NCI-H2029 (cell line): ENCODE measurements at regions not wholly inside any gene's neighbourhood (a gene's known extent, or its start where the extent isn't known, plus 50 kb on each side); places are given as distances from the start of the nearest gene placed in this dataset.

ENCODE experiments used
- DNase-seq: peaks from one replicate; lab custom pipeline; 2025; lab: John Stamatoyannopoulos, UW

DNA sequence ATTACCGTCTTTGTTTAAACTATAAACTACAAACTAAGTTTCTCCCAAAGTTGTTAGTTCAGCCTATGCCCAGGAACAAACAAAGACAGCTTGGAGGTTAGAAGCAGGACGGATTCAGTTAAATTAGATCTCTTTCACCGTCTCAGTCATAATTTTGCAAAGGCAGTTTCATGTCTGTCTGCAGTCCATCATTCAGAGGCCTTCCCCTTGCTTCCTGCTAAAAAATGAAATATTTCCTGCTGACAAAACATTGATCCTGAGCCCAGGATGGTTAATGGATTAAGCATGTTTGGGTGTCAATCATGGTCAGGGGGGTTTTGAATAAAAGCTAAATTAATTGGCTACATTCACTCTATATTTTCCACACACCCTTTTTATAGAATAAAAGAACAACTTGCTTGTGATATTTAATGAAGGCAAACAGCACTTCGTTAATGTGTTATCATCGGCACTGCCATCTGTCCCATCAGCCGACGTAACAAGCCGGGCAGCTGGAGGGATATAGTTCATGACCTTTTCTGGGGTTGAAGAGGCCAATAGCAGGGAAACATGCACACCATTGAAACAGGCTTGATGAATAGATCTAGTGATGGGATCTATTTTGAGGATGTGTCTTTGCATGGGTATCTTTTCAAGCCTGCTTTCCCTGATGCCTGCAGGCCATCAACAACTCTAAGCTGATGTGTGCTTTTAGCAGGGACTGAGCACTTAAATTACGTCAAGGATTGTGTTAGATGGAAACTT, 521.3 kb upstream of the TMEM132C start:
- no peak for DNase-seq

DNA sequence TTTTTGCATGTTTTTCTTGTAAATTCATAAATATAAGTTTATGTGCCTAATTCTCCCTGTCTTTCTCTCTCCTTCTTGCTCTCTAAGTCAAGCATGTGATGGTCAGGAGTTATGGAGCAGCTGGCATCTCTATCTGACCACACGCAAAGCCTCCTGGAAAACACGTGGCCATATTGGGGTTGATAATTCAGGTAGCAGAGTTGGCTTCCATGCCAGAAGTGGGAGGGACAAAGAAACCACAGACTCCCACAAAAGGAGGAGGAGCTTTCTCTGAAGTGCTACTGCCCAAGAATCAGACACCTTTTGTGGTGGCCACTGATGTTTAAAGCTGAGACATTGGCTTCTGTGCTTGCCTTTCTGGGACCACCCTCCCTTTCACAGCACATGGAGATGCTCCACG, 517.6 kb upstream of the TMEM132C start:
- no peak for DNase-seq

DNA sequence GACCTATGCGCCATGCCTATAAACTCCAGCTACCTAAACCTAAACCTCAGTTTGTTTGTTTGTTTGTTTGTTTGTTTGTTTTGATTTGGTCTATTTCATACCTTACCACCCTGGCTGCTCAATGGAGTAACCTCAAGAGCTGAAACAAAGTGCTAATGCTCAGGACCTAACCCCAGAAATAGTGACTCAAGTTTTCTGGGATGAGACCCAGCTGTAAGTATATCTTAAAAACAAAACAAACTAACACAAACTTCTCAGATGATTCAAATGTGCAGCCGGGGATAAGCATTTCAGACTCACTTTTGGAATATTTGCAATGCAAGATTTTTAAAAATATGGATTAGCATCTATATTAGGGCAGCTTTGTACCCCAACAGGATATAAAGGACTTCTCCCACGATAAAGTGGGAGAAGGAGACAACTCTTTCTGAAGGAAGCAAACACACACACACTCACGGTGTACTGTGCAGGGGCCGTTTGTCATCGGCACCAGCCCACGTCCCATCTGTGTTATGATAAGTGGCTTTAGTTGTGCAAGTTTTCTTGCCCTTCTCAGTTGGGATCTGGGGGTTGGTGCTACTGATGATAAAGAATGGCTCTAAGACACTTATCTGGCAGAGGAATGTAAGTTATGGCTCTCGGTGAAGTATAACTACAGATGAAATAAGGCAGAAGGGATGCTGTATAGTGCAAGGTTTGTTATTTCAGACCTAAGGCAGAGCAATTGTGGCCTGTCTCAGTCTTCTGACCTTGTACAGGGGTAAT, 516.7 kb upstream of the TMEM132C start:
- no peak for DNase-seq

DNA sequence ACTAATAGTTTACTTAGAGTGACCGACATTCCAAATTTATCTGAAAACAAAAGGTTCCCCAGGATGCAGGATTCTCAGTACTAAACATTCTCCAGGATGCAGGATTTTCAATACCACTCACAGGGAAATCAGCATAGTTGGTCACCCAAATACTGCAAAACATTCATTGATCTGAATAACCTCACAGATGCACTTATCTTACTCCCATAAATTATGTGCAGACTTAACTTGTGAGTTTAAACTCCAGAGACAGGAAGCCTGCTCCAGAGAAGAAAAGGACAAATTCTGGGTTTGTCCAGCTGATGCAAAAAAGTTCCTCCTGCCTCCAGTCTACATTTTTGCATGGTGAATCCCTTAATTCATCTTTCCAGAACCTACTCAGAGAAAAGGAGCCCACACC, 514.2 kb upstream of the TMEM132C start:
- no peak for DNase-seq

DNA sequence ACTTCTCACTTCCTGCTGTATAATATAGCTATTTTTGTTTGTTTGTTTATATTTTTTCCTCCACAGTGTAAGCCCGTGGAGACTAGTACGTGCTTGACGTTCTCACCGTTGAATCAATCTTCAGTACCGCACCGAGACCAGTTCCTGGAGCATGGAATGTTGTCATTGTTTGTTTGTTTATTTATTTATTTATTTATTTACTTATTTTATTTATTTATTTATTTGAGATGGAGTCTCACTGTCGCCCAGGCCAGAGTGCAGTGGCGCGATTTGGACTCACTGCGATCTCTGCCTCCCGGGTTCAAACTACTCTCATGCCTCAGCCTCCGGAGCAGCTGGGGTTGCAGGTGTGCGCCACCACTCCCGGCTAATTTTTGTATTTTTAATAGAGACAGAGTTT, 506.6 kb upstream of the TMEM132C start:
- no peak for DNase-seq

DNA sequence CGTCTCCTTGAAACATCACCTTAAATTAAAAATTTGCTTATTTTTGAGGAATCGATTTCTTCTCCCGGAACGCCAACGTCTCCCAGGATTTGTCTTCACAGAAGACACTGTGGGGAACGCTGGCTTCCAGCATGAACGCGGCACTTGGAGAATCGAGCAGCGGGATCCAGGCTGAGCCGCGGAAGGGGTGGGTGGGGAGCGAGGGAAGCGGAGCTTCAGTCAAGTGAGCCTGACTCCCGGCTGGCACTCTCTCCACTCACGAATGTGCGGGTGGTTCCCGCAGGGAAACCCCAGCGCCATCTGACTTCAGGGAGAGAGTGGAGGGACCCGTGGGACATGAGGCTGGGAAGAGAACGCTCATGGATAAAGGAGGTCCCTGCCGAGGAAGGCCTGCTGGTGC, 506.0 kb upstream of the TMEM132C start:
- no peak for DNase-seq

DNA sequence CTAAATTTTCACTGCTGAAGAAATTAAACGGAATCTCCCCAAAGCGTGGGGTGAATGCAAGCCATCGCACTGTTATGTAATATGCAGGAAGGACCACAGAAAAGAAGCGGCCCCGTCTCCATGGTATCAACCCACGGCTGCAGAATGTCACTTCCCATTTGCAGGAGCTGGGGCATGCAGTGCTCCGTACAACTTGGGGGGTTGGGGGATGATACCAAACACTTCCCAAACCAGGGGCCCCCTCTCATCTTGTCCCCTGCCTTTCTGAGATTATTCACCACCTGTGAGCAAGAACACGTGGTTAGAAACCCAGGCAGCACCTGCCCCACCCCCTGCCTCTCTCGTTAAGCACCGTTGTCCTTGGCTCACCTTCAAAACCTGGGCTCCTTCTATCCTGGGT, 505.1 kb upstream of the TMEM132C start:
- DNase-seq, result peak; percentile 29

DNA sequence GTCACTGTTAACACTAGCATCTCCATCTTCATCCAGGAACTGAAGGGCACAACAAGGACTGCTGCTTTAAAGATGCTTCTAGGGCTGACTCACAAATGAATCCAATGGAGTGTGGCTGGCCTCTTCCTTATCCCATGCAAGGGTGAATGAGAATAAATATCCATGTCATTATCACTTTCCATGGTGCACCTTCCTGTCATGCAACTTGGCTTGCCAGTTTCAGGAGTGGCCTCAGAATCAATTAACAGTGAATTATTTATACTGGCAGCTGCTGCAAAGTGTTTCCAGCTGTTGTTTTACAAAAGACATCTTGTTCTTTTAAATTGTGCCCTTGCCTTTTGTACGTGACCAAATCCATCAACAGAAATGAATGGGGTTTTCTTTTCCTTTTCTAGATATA, 499.3 kb upstream of the TMEM132C start:
- peak; percentile 22 for DNase-seq

DNA sequence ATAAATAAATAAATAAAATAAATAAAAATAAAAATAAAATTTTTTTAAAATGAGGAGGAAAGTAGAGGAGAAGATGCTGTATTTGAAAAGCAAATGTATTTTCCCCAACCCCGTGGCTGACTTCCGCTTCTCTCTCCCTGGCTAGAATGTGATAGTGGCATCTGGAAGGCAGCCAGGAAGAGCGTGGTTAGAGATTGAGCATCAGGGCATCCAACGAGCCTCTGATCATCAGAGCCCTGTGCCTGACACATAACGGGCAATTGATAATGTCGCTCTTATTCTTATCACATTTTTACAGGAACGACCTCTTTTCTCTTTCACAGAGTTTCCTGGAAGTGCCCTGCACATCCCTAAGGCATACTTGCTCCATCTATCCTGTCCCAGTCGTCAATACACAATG, 496.9 kb upstream of the TMEM132C start:
- DNase-seq, result peak; percentile 34

DNA sequence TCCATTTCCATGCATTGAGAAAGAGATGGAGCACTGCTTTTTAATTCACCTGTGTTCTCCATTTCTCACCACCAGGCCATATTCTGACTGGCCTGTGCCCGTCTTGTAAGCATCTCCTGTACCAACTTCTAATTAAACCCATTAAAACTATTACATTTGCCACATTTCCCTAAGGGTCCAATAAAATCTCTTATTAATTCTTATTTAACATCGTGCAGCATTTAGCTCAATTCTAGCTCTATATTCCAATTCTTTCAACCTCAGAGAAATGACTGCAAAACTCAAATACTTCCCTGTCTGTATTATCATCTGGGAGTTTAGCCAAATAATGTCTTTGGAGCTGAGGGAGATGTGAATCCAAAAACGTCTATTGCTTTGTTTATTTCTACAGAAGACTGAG, 495.4 kb upstream of the TMEM132C start:
- no peak for DNase-seq

DNA sequence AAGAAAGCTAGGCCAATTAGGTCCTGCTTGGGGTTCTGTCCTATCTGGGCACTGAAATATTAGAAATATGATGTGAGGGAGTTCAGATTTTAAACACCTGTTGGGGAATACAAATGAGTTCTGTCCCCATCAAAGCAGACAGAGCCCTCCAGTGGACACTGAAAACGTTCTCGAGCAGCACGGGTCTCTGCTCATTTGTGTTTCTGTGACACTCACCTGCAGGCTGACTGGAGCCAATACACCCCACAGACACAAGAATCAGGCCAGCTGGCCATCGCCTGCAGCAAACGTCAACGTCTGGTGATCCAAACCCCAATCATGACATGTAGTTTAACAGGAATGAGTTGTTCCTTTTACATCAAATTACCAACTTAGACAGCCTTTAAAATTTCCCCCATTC, 493.4 kb upstream of the TMEM132C start:
- no peak for DNase-seq

DNA sequence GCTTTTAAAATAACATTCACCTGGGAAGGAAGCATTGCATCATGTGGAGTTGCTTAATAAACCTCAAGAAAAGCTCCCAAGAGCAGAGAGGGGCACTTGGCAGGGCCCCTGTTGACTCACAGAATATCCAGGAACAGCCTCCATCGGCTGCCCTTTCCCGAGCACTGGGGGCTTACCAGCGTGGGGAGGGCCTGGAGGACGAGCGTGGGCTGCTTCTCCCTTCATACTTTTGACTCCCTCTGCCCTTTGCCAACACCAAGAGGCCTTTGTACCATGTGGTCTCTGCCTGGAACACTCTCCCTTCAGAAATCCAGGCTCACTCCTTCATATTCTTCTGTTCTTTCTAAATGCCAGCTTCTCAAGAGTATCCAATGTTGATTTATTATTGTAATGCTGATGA, 492.1 kb upstream of the TMEM132C start:
- DNase-seq, result no peak

DNA sequence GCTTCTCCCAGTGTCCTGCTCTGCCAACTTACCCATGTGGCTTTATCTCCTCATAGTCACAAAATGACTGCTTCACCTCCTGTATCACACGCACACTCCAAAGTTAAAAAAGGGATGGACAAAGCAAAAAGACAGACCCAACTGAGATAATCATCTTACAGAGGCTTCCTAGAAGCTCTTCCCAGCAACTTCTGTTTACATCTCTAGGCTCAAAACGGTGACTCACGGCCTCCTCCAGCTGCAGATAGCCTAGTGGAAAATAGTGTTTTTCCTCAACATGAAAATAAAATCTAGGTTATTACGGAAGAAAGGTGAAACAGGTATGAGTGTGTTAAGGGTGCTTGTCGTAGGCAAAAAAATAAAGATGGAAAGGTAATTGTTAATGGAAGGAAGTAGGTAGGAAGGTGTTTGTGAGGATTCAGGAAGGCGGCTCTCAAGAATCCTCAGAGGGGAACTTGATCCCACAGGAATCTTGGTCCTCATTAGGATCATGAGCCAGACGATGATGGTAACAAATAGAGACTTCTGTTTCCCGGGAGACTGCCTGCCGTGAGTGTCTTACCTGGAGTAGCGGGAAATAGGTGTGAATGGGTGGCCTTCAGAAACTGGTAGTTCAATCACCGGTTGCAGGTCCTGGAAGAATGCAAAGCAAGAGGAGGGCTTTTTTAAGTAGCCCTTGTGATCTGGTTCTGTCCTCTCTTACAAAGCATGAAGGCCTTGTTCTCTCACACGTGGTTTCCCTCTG, 487.5 kb upstream of the TMEM132C start:
- no peak for DNase-seq

DNA sequence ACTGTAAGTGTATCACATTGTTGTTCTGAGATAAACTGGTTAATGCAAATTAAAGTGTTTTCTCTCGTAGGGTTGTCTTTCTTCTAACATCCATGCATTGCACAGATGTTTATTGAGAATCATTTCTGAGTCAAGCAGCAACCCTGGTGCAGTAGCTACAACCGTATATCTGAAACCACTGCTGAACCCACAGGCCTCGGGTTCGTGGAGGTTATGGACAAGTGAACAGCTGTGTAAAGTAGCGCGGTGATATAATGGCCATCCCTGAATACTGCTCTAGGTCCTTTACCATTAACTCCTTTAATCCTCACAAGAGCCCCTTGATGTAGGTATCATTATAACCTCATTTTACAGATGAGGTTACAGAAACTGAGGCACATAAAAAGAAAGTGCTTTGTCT, 486.1 kb upstream of the TMEM132C start:
- DNase-seq, result no peak

DNA sequence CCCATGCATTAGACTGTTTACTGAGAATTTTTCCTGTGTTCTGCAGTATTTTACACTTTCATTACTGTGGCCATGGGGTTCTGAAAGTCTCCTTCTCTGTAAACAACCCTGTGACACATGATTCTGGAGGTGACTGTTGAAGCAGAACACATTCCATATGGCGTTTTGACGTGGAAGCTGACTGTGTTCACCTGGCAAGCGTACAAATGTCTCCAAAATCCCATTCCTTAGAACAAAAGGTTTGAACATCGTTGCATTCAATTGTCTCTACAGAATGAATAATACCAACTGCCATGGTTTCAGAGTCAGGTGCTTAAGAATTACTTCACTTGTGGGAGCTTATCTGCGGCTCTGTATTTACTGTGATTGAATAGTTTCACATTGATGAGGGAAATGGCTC, 485.6 kb upstream of the TMEM132C start:
- DNase-seq, result no peak

DNA sequence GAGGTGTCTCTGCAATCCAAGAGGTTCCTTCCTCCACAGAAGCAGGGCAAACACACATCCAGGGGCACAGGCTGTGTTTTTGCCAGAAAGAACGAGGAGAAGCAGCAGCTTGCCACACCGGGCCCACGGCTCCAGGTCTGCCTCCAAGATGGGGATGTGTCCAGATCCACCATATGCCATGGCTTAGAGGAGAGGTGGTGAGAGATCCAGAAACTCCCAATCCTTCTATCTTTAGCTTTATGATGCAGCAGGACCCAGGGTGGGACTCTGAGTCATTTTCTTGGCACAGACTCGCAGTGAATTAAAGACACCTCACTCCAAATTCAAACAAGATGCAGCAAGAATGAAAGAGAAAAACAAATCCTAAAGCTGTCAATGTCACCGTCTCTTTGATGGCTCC, 481.4 kb upstream of the TMEM132C start:
- DNase-seq, result no peak

DNA sequence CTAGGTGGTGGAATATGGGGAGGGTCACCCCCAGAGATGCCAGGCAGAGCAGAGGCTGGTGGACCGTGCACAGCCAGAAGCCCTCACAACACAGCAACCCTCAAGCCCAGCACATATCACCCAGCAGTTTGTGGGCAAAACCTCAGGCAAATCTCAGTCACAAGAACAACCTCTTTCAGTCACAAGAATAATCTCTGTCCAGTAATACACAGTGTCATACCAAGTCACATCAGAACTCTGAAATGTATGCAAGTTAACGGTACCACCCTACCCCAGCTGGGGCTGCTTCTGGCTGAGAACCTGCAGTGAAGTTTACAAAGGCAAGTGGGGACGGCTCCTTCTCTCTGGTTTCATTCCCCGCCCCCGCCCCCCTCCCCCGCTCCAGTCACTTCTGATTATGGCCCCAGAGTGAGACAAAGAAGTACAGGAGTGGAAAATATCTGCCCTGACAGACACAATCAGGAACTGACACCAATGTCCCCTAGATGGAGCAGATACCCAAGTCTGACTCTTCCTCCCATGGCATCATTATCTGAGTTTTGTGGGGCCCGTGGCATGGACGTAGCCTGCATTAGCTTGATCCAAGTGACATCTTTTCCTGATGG, 480.9 kb upstream of the TMEM132C start:
- no peak for DNase-seq

DNA sequence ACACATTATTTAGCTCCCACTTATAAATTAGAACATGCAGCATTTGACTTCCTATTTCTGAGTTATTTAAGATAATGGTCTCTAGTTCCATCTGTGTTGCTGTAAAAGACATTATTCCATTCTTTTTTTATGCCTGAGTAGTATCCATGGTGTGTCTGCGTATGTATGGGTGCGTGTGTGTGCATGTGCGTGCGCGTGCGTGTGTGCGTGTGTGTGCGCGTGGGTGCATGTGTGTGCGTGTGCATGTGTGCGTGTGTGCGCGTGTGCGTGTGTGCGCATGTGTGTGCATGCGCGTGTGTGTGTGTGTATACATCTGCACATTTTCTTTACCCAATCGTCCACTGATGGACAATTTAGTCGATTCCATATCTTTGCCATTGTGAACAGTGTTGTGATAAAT, 479.4 kb upstream of the TMEM132C start:
- DNase-seq, result no peak

DNA sequence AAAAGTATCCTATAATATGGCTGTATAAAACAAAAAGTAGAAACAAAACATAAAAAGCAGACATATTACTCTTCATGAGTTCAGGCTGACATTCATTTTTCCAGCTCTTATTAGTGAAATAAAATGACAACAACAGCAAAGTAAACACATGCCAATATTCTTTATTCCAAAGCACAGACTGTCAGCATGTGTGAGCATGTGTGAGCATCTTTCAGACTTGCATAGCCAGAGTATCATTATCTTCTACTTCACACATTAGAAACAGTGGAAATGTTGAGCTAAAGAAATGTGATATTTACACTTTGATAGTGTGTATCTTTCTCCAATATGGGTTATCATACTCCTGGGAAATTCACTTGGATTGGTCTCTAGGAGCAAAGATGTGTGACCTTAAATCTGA, 476.6 kb upstream of the TMEM132C start:
- no peak for DNase-seq

DNA sequence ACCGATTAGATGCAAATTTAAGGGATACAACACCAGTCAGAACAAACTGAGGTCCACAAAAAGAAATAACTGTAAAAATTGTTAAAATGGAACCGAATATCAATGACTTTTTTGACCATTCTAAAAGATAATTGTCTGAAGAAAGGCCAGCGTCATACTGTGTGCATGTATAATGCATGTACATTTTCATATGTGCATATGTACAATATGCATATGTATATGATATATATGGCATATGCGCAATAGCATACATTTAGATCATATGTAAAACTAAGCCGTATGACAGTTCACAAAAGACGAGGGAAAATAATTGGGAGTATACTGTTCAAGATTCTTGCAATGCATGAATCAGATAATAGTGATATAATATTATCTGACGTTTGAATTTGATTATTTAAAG, 475.8 kb upstream of the TMEM132C start:
- DNase-seq, result no peak

DNA sequence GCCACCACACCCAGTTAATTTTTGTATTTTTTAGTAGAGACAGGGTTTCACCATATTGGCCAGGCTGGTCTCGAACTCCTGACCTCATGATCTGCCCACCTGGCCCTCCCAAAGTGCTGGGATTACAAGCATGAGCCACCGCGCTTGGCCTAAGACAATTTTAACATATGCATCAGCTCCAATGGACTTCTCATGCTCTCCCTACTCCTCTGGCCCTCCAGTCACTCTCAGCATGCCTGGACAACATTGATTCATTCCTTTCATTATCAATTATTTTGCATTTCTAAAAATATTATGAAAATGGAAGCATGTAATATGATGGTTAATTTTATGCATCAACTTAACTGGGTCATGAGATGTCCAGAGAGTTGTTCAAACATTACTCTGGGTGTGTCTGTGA, 469.1 kb upstream of the TMEM132C start:
- no peak for DNase-seq

DNA sequence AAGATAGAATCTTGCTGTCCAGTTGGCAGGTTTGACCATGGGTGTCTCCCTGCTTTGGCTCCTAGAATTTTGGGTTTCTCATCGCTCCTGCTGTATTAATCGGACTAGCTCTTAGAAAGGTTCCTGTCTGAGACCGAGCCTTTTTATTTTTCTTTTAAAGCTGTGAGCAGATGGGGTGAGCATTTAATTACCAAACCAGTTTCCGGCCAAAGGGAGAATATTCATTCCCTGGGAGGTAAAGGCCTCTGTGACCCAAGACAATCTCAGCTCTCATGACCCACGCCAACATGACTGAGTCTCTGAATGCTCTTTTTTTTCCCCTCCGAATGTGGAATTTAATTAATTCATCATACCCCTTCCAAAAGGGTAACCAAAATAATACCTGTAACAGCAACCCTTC, 464.7 kb upstream of the TMEM132C start:
- DNase-seq, result no peak

DNA sequence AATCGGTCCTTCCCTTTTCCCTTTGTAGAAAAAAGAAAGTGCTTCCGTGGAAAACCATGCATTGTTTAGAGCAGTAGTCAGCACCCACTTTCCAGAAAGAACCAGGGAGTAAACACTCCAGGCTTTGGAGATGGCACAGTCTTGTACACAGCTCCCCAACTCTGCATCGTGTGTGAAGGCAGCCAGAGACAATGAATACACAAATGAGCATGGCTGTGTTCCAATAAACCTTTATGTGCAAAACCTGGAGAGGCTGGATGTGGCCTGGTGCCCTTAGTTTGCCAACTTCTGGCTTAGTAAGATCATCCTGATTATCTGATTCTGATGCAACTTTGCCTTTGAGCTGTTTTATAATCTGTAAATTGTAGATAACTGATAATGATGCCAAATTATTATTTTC, 463.4 kb upstream of the TMEM132C start:
- peak; percentile 5 for DNase-seq
